GM18951 (cell line): ENCODE measurements at regions not wholly inside any gene's neighbourhood (a gene's known extent, or its start where the extent isn't known, plus 50 kb on each side); places are given as distances from the start of the nearest gene placed in this dataset.

Experiments
- POLR2A ChIP-seq: IDR thresholded peaks from 4 replicates; pipeline ENCODE4 v1.6.1; 2011; ENCODE audit warnings: mild to moderate bottlenecking; ENCODE audit not compliant: insufficient read length, insufficient read depth; ENCODE audit errors: extremely low read depth
- in situ Hi-C: fragments of 300-500 bp; cut with MboI; formaldehyde crosslinking; loops from one replicate; pipeline ENCODE4 v1.12.0; 2022; ENCODE audit warnings: low sequenced_read_pairs, mixed read lengths, inconsistent platforms; ENCODE audit not compliant: unreplicated experiment

GRCh38 chr11:112477581-112478317, 217.1 kb upstream of the PLET1 start:
- in situ Hi-C loops = no loop called here

GRCh38 chr11:112478806-112479205, 218.1 kb upstream of the PLET1 start:
- in situ Hi-C loops = no loop called here
- TF ChIP-seq POLR2A = no peak

More at GRCh38 chr11:112477581-112478317, 217.1 kb upstream of the PLET1 start:
- no peak for TF ChIP-seq POLR2A

- no peak for TF ChIP-seq POLR2A
- in situ Hi-C loops = no loop called here
These were observed 220.8 kb upstream of the PLET1 start for GRCh38 chr11:112481431-112481830.

- TF ChIP-seq POLR2A = no peak
- in situ Hi-C loops = no loop called here
These were observed 221.2 kb upstream of the PLET1 start for GRCh38 chr11:112481893-112482292.

- TF ChIP-seq POLR2A = no peak
- in situ Hi-C loops = no loop called here
These were observed 224.6 kb upstream of the PLET1 start for GRCh38 chr11:112485280-112485679.

GRCh38 chr11:112497826-112498225, 237.2 kb upstream of the PLET1 start:
- in situ Hi-C loops = no loop called here

GRCh38 chr11:112498701-112499100, 238.0 kb upstream of the PLET1 start:
- TF ChIP-seq POLR2A = no peak
- in situ Hi-C loops = no loop called here

More at GRCh38 chr11:112497826-112498225, 237.2 kb upstream of the PLET1 start:
- TF ChIP-seq POLR2A = no peak

- in situ Hi-C loops = no loop called here
- TF ChIP-seq POLR2A = no peak
These were observed 238.7 kb upstream of the PLET1 start for GRCh38 chr11:112499153-112499880.

GRCh38 chr11:112499881-112500204, 239.2 kb upstream of the PLET1 start:
- TF ChIP-seq POLR2A = no peak
- in situ Hi-C loops = no loop called here

GRCh38 chr11:112503410-112503809, 242.8 kb upstream of the PLET1 start:
- in situ Hi-C loops = no loop called here

GRCh38 chr11:112504056-112504455, 243.4 kb upstream of the PLET1 start:
- TF ChIP-seq POLR2A = no peak
- in situ Hi-C loops = no loop called here

More at GRCh38 chr11:112503410-112503809, 242.8 kb upstream of the PLET1 start:
- TF ChIP-seq POLR2A = no peak

- in situ Hi-C loops = no loop called here
- no peak for TF ChIP-seq POLR2A
These were observed 246.2 kb upstream of the PLET1 start for GRCh38 chr11:112506852-112507251.

- in situ Hi-C loops = no loop called here
- TF ChIP-seq POLR2A = no peak
These were observed 246.6 kb upstream of the PLET1 start for GRCh38 chr11:112507281-112507680.

GRCh38 chr11:112508750-112509149, 248.1 kb upstream of the PLET1 start:
- no peak for TF ChIP-seq POLR2A
- in situ Hi-C loops = no loop called here
